NT2/D1 (cell line): ENCODE measurements at regions not wholly inside any gene's neighbourhood (a gene's known extent, or its start where the extent isn't known, plus 50 kb on each side); places are given as distances from the start of the nearest gene placed in this dataset.

ENCODE experiments used
- SUZ12 ChIP-seq: IDR thresholded peaks from 2 replicates; pipeline ENCODE4 v1.6.1; 2011; ENCODE audit not compliant: insufficient read length, insufficient read depth; ENCODE audit errors: extremely low read depth
- ZNF274 ChIP-seq: IDR thresholded peaks from 2 replicates; pipeline ENCODE4 v1.6.1; 2011; ENCODE audit warnings: mild to moderate bottlenecking, low read depth, low read length

DNA sequence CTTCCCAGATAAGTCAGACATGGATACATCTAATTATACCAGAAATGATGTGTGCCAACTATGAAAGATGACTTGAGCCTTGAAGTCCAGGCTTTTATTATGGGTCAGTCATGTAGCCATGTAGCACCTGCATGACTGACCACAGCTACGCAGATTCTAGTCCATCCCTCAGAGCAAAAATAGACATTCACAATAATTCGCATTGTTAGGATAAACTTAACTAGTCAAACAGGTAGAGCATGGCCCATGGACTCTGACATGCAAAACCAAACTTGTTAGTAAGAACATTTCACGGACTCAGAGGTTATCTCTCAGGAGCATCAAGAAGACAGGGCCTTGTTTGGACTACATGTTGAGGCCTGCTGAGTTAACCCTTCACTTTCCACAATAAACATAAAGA, 132.6 kb downstream of the PWWP3B start:
- TF ChIP-seq ZNF274 = no peak
- no peak for TF ChIP-seq SUZ12
